Smooth muscle cell (in vitro differentiated cells): ENCODE measurements at regions not wholly inside any gene's neighbourhood (a gene's known extent, or its start where the extent isn't known, plus 50 kb on each side); places are given as distances from the start of the nearest gene placed in this dataset.

Experiments
- DNase-seq: peaks from one replicate; lab custom pipeline; 2025; ENCODE audit not compliant: unreplicated experiment; lab: John Stamatoyannopoulos, UW
- H2AFZ ChIP-seq: fragments of 200-600 bp; sonication (generic); 2 replicates; pipeline ENCODE4 v1.6.0; 2016; ENCODE audit warnings: antibody characterized with exemption, low read depth, mild to moderate bottlenecking
- H3F3A ChIP-seq: fragments of 200-600 bp; sonication (generic); 2 replicates; pipeline ENCODE4 v1.6.0; 2017; ENCODE audit warnings: antibody characterized with exemption, low read depth
- H3K27ac ChIP-seq: fragments of 200-600 bp; sonication (generic); 2 replicates; pipeline ENCODE4 v1.5.1; 2016; ENCODE audit warnings: low read depth, mild to moderate bottlenecking
- H3K27me3 ChIP-seq: fragments of 200-600 bp; sonication (generic); 2 replicates; pipeline ENCODE4 v1.6.1; 2016; ENCODE audit warnings: low read depth, mild to moderate bottlenecking
- H3K36me3 ChIP-seq: fragments of 200-600 bp; sonication (generic); 2 replicates; pipeline ENCODE4 v1.5.1; 2016; ENCODE audit warnings: low read depth
- H3K4me1 ChIP-seq: fragments of 200-600 bp; sonication (generic); 2 replicates; pipeline ENCODE4 v1.5.1; 2016; ENCODE audit warnings: low read depth
- H3K4me2 ChIP-seq: fragments of 200-600 bp; sonication (generic); 2 replicates; pipeline ENCODE4 v1.6.0; 2016; ENCODE audit warnings: mild to moderate bottlenecking
- H3K4me3 ChIP-seq: fragments of 200-600 bp; sonication (generic); 2 replicates; pipeline ENCODE4 v1.5.1; 2016; ENCODE audit warnings: mild to moderate bottlenecking
- H3K79me2 ChIP-seq: fragments of 200-600 bp; sonication (generic); 2 replicates; pipeline ENCODE4 v1.6.0; 2016; ENCODE audit warnings: low read depth, mild to moderate bottlenecking
- H3K9ac ChIP-seq: fragments of 200-600 bp; sonication (generic); 2 replicates; pipeline ENCODE4 v1.6.0; 2016; ENCODE audit warnings: low read depth
- H3K9me3 ChIP-seq: fragments of 200-600 bp; sonication (generic); replicated peaks from 2 replicates; pipeline ENCODE4 v1.5.1; 2016; ENCODE audit warnings: low read depth
- H4K20me1 ChIP-seq: fragments of 200-600 bp; sonication (generic); 2 replicates; pipeline ENCODE4 v1.6.0; 2016; ENCODE audit warnings: low read depth
- WGBS: methylation state at CpG from one replicate; pipeline ENCODE4 v1.1.7; 2016; ENCODE audit warnings: low lambda C conversion rate; 5-methylcytosine and 5-hydroxymethylcytosine counted together
- TF ChIP-seq, protein P1 (sequence below): fragments of 200-600 bp; sonication (generic); IDR thresholded peaks from 2 replicates; pipeline ENCODE4 v1.5.1; 2017; ENCODE audit warnings: borderline replicate concordance, mild to moderate bottlenecking, antibody characterized with exemption; ENCODE audit not compliant: insufficient read depth, poor library complexity, severe bottlenecking

DNA sequence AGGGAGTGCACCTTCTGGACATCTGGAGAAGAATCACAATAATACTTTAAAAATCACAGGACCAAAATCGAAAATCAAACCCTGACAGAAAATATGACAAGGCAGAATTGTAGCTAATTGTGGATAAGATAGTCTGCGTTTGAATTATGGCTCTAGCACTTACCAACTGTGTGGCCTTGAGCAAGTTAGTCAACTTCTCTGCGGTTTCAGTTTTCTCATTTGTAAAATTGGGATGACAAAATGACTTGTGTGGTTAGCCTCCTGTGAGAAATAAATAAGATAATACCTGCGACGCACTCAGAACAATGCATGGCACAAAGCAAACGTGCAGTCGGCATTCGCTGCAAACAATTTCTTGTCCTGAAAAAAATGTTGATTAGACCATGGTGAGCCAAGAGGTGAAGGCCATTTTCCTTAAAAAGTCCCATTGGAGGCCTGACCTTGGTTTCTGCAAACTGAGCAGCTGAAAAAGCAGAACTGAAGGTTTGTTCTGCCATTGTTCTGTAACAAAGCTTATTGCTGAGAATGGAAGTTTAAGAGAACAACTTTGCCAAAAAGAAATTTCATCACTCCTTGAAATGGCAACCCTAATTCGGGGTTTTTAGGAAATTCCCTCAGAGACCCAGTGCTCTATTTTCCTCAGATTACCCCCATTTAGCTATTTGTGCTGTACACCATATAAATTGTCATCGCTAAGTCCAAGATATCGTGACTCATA lies 266.3 kb downstream of the ERMARD start:
- no peak overlapping the region for H2AFZ ChIP-seq
- H3K36me3 ChIP-seq = no peaks in the 10 kb centered on the region
- no peak overlapping the region for H3K4me2 ChIP-seq
- 92% methylated on average over 11 of the region's 11 CpGs for WGBS
- H3K4me1 ChIP-seq = no peaks in the 10 kb centered on the region
- no peaks in the 10 kb centered on the region for H3F3A ChIP-seq
- no peak for DNase-seq
- no peaks in the 10 kb centered on the region for H4K20me1 ChIP-seq
- no peaks in the 10 kb centered on the region for H3K9me3 ChIP-seq
- H3K79me2 ChIP-seq = no peaks in the 10 kb centered on the region
- H3K27ac ChIP-seq = no peak overlapping the region
- H3K9ac ChIP-seq = no peak overlapping the region
- peaks cover 38% of the 10 kb centered on the region for H3K27me3 ChIP-seq
- H3K4me3 ChIP-seq = no peak overlapping the region
- TF ChIP-seq, protein P1, sequence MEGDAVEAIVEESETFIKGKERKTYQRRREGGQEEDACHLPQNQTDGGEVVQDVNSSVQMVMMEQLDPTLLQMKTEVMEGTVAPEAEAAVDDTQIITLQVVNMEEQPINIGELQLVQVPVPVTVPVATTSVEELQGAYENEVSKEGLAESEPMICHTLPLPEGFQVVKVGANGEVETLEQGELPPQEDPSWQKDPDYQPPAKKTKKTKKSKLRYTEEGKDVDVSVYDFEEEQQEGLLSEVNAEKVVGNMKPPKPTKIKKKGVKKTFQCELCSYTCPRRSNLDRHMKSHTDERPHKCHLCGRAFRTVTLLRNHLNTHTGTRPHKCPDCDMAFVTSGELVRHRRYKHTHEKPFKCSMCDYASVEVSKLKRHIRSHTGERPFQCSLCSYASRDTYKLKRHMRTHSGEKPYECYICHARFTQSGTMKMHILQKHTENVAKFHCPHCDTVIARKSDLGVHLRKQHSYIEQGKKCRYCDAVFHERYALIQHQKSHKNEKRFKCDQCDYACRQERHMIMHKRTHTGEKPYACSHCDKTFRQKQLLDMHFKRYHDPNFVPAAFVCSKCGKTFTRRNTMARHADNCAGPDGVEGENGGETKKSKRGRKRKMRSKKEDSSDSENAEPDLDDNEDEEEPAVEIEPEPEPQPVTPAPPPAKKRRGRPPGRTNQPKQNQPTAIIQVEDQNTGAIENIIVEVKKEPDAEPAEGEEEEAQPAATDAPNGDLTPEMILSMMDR = no peak

- WGBS = 89% methylated on average over 2 of the region's 2 CpGs
- TF ChIP-seq, protein P1 = no peak
- no peaks in the 10 kb centered on the region for H3K9me3 ChIP-seq
- no peak overlapping the region for H2AFZ ChIP-seq
- peaks cover 38% of the 10 kb centered on the region for H3K27me3 ChIP-seq
- H3K79me2 ChIP-seq = no peaks in the 10 kb centered on the region
- H3K4me1 ChIP-seq = no peaks in the 10 kb centered on the region
- no peak for DNase-seq
- no peak overlapping the region for H3K27ac ChIP-seq
- no peaks in the 10 kb centered on the region for H3F3A ChIP-seq
- no peaks in the 10 kb centered on the region for H4K20me1 ChIP-seq
- no peak overlapping the region for H3K4me3 ChIP-seq
- no peaks in the 10 kb centered on the region for H3K36me3 ChIP-seq
- H3K9ac ChIP-seq = no peak overlapping the region
- no peak overlapping the region for H3K4me2 ChIP-seq
Observed at GRCh38 chr6:170013815-170014214, 262.4 kb downstream of the ERMARD start.

DNA sequence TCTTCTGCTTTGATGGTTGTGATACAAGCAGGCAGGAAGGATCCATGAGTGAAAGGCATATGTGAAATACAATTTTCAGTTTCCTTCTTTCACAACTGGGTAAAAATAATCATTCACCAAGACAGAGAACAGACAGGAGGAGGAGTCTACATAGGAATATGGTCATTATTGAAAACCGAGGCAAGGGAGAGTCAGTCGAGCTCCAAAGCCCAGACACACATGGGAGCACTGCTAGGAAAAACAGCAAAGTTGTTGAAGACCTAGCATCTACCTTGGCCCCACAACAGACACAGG lies 260.6 kb downstream of the ERMARD start:
- H3K27ac ChIP-seq = no peak overlapping the region
- no peak for DNase-seq
- no peaks in the 10 kb centered on the region for H3K9me3 ChIP-seq
- H3K9ac ChIP-seq = no peak overlapping the region
- H4K20me1 ChIP-seq = no peaks in the 10 kb centered on the region
- H3K79me2 ChIP-seq = no peaks in the 10 kb centered on the region
- peaks cover 12% of the 10 kb centered on the region for H3K4me1 ChIP-seq
- H2AFZ ChIP-seq = no peak overlapping the region
- H3F3A ChIP-seq = no peaks in the 10 kb centered on the region
- H3K4me2 ChIP-seq = no peak overlapping the region
- H3K36me3 ChIP-seq = no peaks in the 10 kb centered on the region
- H3K27me3 ChIP-seq = peaks cover 34% of the 10 kb centered on the region
- TF ChIP-seq, protein P1 = no peak
- WGBS = 96% methylated on average over 2 of the region's 2 CpGs
- no peak overlapping the region for H3K4me3 ChIP-seq
